Chondrocyte (in vitro differentiated cells): ENCODE measurements at regions not wholly inside any gene's neighbourhood (a gene's known extent, or its start where the extent isn't known, plus 50 kb on each side); places are given as distances from the start of the nearest gene placed in this dataset.

Experiments
- DNase-seq: peaks from one replicate; pipeline ENCODE4 v3.0.0; 2021; ENCODE audit warnings: mixed read lengths, low spot score
- H3K27ac Mint-ChIP-seq: one replicate; pipeline ENCODE4 v1.8.0; 2021; ENCODE audit warnings: mild to moderate bottlenecking, moderate library complexity, mixed read lengths; ENCODE audit not compliant: unreplicated experiment
- H3K27me3 Mint-ChIP-seq: 2 replicates; pipeline ENCODE4 v1.8.0; 2021; ENCODE audit warnings: low read depth, mixed read lengths
- H3K36me3 Mint-ChIP-seq: 2 replicates; pipeline ENCODE4 v1.8.0; 2021; ENCODE audit warnings: low read depth, mixed read lengths
- H3K4me1 Mint-ChIP-seq: 2 replicates; pipeline ENCODE4 v1.8.0; 2021; ENCODE audit warnings: low read depth, mild to moderate bottlenecking, mixed read lengths
- H3K4me3 Mint-ChIP-seq: one replicate; pipeline ENCODE4 v1.8.0; 2021; ENCODE audit warnings: mild to moderate bottlenecking, moderate library complexity, mixed read lengths; ENCODE audit not compliant: unreplicated experiment
- H3K9me3 Mint-ChIP-seq: 2 replicates; pipeline ENCODE4 v1.8.0; 2021; ENCODE audit warnings: low read depth, mixed read lengths
- TF ChIP-seq, protein P1 (sequence below): fragments of 200-600 bp; sonication (generic); IDR thresholded peaks from 2 replicates; pipeline ENCODE4 v1.5.0; 2021; ENCODE audit warnings: antibody characterized with exemption, mild to moderate bottlenecking, moderate library complexity

DNA sequence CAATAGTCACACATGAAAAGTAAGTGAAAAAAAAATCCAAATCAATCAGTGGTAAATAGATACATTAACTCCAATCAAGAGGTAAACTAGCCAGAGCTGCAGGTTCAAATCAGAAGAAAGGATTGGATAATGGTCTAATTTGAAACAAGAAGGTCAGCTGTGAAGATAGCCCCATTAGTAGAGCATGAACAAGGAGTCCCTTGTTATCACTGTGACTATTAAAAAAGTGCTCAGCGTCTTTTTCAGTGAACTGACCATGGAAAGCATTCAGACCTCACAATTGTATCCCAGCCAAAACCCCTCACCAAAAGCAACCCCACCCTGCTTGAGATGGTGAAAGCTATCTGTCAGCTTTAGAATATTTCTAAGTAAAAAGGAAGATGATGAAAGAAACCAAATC, 125.0 kb upstream of the EGLN3 start:
- Mint-ChIP-seq H3K27me3 (no peaks in the 10 kb centered on the region), H3K4me1 (peaks cover 10% of the 10 kb centered on the region)

DNA sequence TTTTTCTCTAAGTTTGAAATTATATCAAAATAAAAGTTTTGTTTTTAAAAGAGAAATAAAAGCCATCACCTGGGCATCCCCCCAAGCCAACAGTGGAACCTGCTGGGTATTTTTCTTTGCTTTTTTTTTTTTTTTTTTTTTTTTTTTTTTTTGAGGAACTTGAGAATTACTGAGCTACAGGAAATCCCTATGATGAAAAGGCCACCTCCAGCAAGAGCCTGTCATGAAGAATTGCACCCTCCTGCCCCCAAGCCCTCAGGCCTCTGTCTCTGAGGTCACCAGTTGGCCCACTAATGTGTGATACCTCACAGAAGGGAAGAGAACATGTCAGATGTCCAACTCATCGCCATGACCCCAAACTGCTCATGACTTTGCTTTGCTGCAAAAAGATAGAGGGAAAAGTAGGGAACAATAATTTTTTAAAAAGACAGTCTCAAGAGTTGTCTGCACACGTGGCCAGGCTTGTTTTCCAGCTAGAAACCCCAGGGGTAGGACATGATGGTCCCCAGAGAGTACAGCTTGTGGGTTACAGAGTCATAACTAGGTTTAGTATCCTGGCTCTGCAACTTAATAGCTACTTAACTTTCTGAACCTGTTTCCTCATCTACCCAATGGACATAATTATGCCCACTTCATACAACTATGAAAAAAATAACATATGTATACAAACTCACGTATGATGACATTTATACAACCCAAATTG, 124.3 kb upstream of the EGLN3 start:
- peaks cover 7% of the 10 kb centered on the region for H3K4me1 Mint-ChIP-seq
- no peak overlapping the region for H3K27ac Mint-ChIP-seq
- H3K9me3 Mint-ChIP-seq: peaks cover 8% of the 10 kb centered on the region
- no peak for DNase-seq
- H3K27me3 Mint-ChIP-seq: no peaks in the 10 kb centered on the region
- no peaks in the 10 kb centered on the region for H3K36me3 Mint-ChIP-seq
- TF ChIP-seq, protein P1, sequence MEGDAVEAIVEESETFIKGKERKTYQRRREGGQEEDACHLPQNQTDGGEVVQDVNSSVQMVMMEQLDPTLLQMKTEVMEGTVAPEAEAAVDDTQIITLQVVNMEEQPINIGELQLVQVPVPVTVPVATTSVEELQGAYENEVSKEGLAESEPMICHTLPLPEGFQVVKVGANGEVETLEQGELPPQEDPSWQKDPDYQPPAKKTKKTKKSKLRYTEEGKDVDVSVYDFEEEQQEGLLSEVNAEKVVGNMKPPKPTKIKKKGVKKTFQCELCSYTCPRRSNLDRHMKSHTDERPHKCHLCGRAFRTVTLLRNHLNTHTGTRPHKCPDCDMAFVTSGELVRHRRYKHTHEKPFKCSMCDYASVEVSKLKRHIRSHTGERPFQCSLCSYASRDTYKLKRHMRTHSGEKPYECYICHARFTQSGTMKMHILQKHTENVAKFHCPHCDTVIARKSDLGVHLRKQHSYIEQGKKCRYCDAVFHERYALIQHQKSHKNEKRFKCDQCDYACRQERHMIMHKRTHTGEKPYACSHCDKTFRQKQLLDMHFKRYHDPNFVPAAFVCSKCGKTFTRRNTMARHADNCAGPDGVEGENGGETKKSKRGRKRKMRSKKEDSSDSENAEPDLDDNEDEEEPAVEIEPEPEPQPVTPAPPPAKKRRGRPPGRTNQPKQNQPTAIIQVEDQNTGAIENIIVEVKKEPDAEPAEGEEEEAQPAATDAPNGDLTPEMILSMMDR: no peak
- no peak overlapping the region for H3K4me3 Mint-ChIP-seq

More for the DNA sequence above, 125.0 kb upstream of the EGLN3 start:
- TF ChIP-seq, protein P1: no peak
- DNase-seq: no peak
- Mint-ChIP-seq H3K27ac (no peak overlapping the region), H3K4me3 (no peak overlapping the region), H3K36me3 (no peaks in the 10 kb centered on the region), H3K9me3 (peaks cover 8% of the 10 kb centered on the region)

DNA sequence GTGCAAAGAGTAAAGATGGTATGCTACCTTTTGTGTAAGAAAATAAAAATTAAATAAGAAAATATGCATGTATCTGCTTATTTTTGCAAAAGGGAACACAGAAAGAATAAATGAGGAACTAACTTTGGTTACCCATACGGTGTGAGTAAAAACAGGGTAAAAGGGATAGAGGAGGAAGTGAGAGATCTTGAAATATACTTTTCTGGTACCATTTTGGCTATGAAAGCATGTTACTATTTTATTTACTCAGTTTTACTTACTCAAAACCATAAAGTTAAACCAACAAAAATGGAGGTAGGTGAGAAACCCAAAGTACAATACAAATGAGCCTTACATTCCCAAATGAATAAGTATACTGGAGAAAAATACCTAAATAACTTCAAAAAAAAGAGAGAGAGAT, 122.0 kb upstream of the EGLN3 start:
- H3K36me3 Mint-ChIP-seq: no peaks in the 10 kb centered on the region
- no peak overlapping the region for H3K4me3 Mint-ChIP-seq
- no peaks in the 10 kb centered on the region for H3K27me3 Mint-ChIP-seq
- peaks cover 8% of the 10 kb centered on the region for H3K9me3 Mint-ChIP-seq
- peaks cover 7% of the 10 kb centered on the region for H3K4me1 Mint-ChIP-seq
- TF ChIP-seq, protein P1: no peak
- no peak for DNase-seq
- H3K27ac Mint-ChIP-seq: no peak overlapping the region

DNA sequence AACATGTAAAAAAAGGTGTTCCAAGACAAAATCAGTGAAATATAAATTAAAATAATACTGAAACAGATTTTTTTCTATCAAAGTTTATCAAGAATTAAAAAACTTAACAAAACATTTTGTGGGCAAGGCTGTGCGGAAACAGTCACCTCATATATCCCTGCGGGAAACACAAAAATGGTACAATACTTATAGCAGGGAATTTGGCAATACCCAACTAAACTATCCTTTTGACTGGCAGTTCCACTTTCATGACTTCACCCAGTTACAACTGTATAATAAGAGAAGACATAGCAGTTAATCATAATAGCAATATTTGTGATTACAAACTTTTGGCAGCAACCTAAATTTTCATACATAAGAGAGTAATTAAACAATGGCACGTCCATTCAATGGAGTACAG, 121.5 kb upstream of the EGLN3 start:
- peaks cover 5% of the 10 kb centered on the region for H3K4me1 Mint-ChIP-seq
- H3K9me3 Mint-ChIP-seq: peaks cover 8% of the 10 kb centered on the region
- H3K36me3 Mint-ChIP-seq: no peaks in the 10 kb centered on the region
- no peak for DNase-seq
- H3K27ac Mint-ChIP-seq: no peak overlapping the region
- H3K27me3 Mint-ChIP-seq: no peaks in the 10 kb centered on the region
- H3K4me3 Mint-ChIP-seq: no peak overlapping the region
- TF ChIP-seq, protein P1: no peak

DNA sequence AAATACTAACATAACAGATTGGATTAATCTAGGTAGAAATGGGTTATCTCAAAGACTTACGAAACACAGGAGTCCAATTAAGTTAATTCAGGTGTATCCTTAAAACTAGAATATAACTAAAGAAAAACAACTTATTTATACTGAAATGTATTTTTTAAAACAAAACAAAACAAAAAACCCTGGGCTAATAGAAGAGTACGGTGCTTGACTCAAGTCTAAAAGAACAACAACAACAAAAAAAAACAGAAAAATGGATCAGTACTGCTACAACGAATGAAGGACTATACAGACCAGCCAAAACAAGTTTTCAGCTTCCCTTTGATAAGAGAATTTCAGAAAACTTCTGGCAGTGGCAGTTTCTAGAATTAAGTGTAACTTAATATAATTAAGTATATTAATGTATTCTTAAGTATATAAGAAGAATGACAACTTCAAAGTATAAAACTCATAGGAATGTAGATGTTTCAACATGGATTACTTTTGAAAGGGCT, 120.1 kb upstream of the EGLN3 start:
- no peaks in the 10 kb centered on the region for H3K27me3 Mint-ChIP-seq
- H3K36me3 Mint-ChIP-seq: no peaks in the 10 kb centered on the region
- peaks cover 8% of the 10 kb centered on the region for H3K9me3 Mint-ChIP-seq
- no peak overlapping the region for H3K4me3 Mint-ChIP-seq
- TF ChIP-seq, protein P1: no peak
- DNase-seq: no peak
- no peak overlapping the region for H3K27ac Mint-ChIP-seq
- H3K4me1 Mint-ChIP-seq: peaks cover 5% of the 10 kb centered on the region
